H1 (cell line): ENCODE measurements at regions not wholly inside any gene's neighbourhood (a gene's known extent, or its start where the extent isn't known, plus 50 kb on each side); places are given as distances from the start of the nearest gene placed in this dataset.

ENCODE experiments used
- CTCF ChIA-PET: fragments of 300-600 bp; sonication (Branson Sonifier 250); formaldehyde crosslinking; loops from one replicate; lab custom pipeline; 2021; ENCODE audit not compliant: partially characterized antibody; lab: Charles Lee
- POLR2A ChIA-PET: fragments of 300-600 bp; sonication (Branson Sonifier 250); formaldehyde crosslinking; loops from one replicate; lab custom pipeline; 2021; ENCODE audit warnings: inconsistent platforms; ENCODE audit not compliant: partially characterized antibody; lab: Charles Lee
- DNase-seq, 2 experiments: peaks; one replicate each; pipeline versions ENCODE4 v3.0.0 to v3.0.0-alpha.2; 2010 to 2022; ENCODE audit warnings: low spot score in 2 of 2, low read depth in 1 of 2, mixed read lengths in 1 of 2
- FAIRE-seq: peaks from 2 replicates; lab custom pipeline; 2011; peaks lifted over from hg19 to GRCh38; lab: Jason Lieb, UNC
- H2AFZ ChIP-seq: 2 replicates; pipeline ENCODE4 v1.8.1; 2012; ENCODE audit warnings: low read length, inconsistent platforms
- H2AK5ac ChIP-seq: 2 replicates; pipeline ENCODE4 v1.6.1; 2013; ENCODE audit warnings: low read depth, low read length
- H2BK120ac ChIP-seq: replicated peaks from 2 replicates; pipeline ENCODE3; 2013; ENCODE audit warnings: low read depth, low read length, inconsistent platforms
- H2BK12ac ChIP-seq: 2 replicates; pipeline ENCODE4 v1.6.1; 2013; ENCODE audit warnings: low read depth, low read length
- H2BK15ac ChIP-seq: 2 replicates; pipeline ENCODE4 v1.6.1; 2013; ENCODE audit warnings: low read length
- H2BK20ac ChIP-seq: 2 replicates; pipeline ENCODE4 v1.6.1; 2013; ENCODE audit warnings: low read length
- H2BK5ac ChIP-seq: 2 replicates; pipeline ENCODE4 v1.6.1; 2013; ENCODE audit warnings: low read depth, low read length
- H3K14ac ChIP-seq: 2 replicates; pipeline ENCODE4 v1.6.1; 2013; ENCODE audit warnings: inconsistent platforms; ENCODE audit not compliant: insufficient read length
- H3K18ac ChIP-seq: 2 replicates; pipeline ENCODE4 v1.6.1; 2013; ENCODE audit warnings: low read length; ENCODE audit errors: extremely low read depth
- H3K23ac ChIP-seq: 2 replicates; pipeline ENCODE4 v1.6.1; 2013; ENCODE audit warnings: inconsistent platforms; ENCODE audit not compliant: insufficient read length
- H3K23me2 ChIP-seq: 2 replicates; pipeline ENCODE4 v1.6.1; 2013; ENCODE audit warnings: low read depth, low read length
- H3K27ac ChIP-seq: 2 replicates; pipeline ENCODE4 v1.6.1; 2011; ENCODE audit warnings: low read depth, low read length, inconsistent platforms
- H3K27me3 ChIP-seq, 4 experiments: replicated peaks in 1 of 4; 1 replicate in 1 of 4; 2 replicates in 3 of 4; pipeline versions ENCODE4 v1.6.1 to v1.8.1; 2011 to 2013; ENCODE audit warnings: low read length in 3 of 4, mild to moderate bottlenecking in 3 of 4, inconsistent platforms in 2 of 4, mixed read lengths in 2 of 4, moderate library complexity in 1 of 4; ENCODE audit not compliant: control insufficient read depth in 3 of 4, insufficient read depth in 3 of 4; ENCODE audit errors: extremely low read depth in 1 of 4
- H3K36me3 ChIP-seq, 4 experiments: 2 replicates each; pipeline versions ENCODE4 v1.6.1 to v1.8.1; 2011 to 2013; ENCODE audit warnings: mild to moderate bottlenecking in 4 of 4, low read length in 3 of 4, moderate library complexity in 2 of 4, control low read depth in 1 of 4, inconsistent platforms in 1 of 4; ENCODE audit not compliant: insufficient read depth in 4 of 4, control insufficient read depth in 2 of 4
- H3K4ac ChIP-seq: replicated peaks from 2 replicates; pipeline ENCODE3; 2013; ENCODE audit warnings: low read length, low read depth, mixed read lengths, inconsistent platforms; ENCODE audit not compliant: insufficient read length
- H3K4me1 ChIP-seq, 4 experiments: replicated peaks in 1 of 4; 1 replicate in 1 of 4; 2 replicates in 3 of 4; pipeline versions ENCODE4 v1.6.1 to v1.8.1; 2011 to 2013; ENCODE audit warnings: low read length in 3 of 4, inconsistent platforms in 2 of 4, mixed read lengths in 1 of 4; ENCODE audit not compliant: insufficient read depth in 4 of 4, control insufficient read depth in 3 of 4
- H3K4me2 ChIP-seq, 2 experiments: 2 replicates each; pipeline versions ENCODE4 v1.6.1 to v1.8.1; 2011 to 2013; ENCODE audit warnings: low read depth in 2 of 2, low read length in 2 of 2, control low read depth in 1 of 2, inconsistent platforms in 1 of 2, mild to moderate bottlenecking in 1 of 2; ENCODE audit not compliant: insufficient read depth in 1 of 2
- H3K4me3 ChIP-seq, 4 experiments: fragments of 200-600, 300-600 bp in 1 of 4; sonication (generic), shearing (Covaris generic), sonication (Bioruptor Twin) in 1 of 4; 2 replicates each; pipeline versions ENCODE4 v1.5.1 to v1.8.1; 2011 to 2016; ENCODE audit warnings: low read length in 4 of 4, low read depth in 3 of 4, control low read depth in 2 of 4, inconsistent platforms in 2 of 4, mild to moderate bottlenecking in 2 of 4, mixed read lengths in 1 of 4, moderate library complexity in 1 of 4; ENCODE audit not compliant: insufficient read depth in 2 of 4; ENCODE audit errors: extremely low read depth in 1 of 4
- H3K56ac ChIP-seq: replicated peaks from 2 replicates; pipeline ENCODE3; 2013; ENCODE audit warnings: low read depth, mild to moderate bottlenecking, mixed read lengths, low read length, inconsistent platforms; ENCODE audit not compliant: insufficient read length
- H3K79me1 ChIP-seq: 2 replicates; pipeline ENCODE4 v1.6.1; 2013; ENCODE audit warnings: low read depth, low read length, control low read depth
- H3K79me2 ChIP-seq, 2 experiments: 2 replicates each; pipeline versions ENCODE4 v1.6.1 to v1.8.1; 2012 to 2013; ENCODE audit warnings: low read length in 2 of 2, mild to moderate bottlenecking in 2 of 2, inconsistent platforms in 1 of 2; ENCODE audit not compliant: insufficient read depth in 2 of 2, control insufficient read depth in 1 of 2
- H3K9ac ChIP-seq, 4 experiments: replicated peaks in 1 of 4; 1 replicate in 1 of 4; 2 replicates in 3 of 4; pipeline versions ENCODE4 v1.6.1 to v1.8.1; 2011 to 2013; ENCODE audit warnings: low read depth in 3 of 4, low read length in 3 of 4, control low read depth in 2 of 4, mild to moderate bottlenecking in 2 of 4, moderate library complexity in 2 of 4, inconsistent platforms in 1 of 4; ENCODE audit errors: extremely low read depth in 1 of 4
- H3K9me3 ChIP-seq, 2 experiments: 2 replicates each; pipeline versions ENCODE4 v1.6.1 to v1.8.1; 2012 to 2013; ENCODE audit warnings: mild to moderate bottlenecking in 2 of 2, moderate library complexity in 2 of 2, control low read depth in 1 of 2, inconsistent platforms in 1 of 2, low read depth in 1 of 2, low read length in 1 of 2, mixed read lengths in 1 of 2; ENCODE audit not compliant: insufficient read depth in 2 of 2
- H4K20me1 ChIP-seq, 2 experiments: replicated peaks in 1 of 2; 2 replicates each; pipeline versions ENCODE3 to v1.8.1; 2011 to 2013; ENCODE audit warnings: inconsistent platforms in 2 of 2, low read length in 2 of 2, mild to moderate bottlenecking in 1 of 2; ENCODE audit not compliant: insufficient read depth in 2 of 2, control insufficient read depth in 1 of 2
- H4K5ac ChIP-seq: 2 replicates; pipeline ENCODE4 v1.6.1; 2013; ENCODE audit warnings: low read length, low read depth, mixed read lengths, inconsistent platforms; ENCODE audit not compliant: insufficient read length
- H4K8ac ChIP-seq: 2 replicates; pipeline ENCODE4 v1.8.0; 2013; ENCODE audit warnings: mild to moderate bottlenecking, moderate library complexity, low read length, inconsistent platforms; ENCODE audit not compliant: insufficient read depth; ENCODE audit errors: extremely low read depth
- H4K91ac ChIP-seq: replicated peaks from 2 replicates; pipeline ENCODE3; 2013; ENCODE audit warnings: low read length, mixed read lengths, inconsistent platforms; ENCODE audit not compliant: insufficient read length
- BCL11A ChIP-seq, 2 experiments: IDR thresholded peaks; one replicate each; pipeline ENCODE4 v1.6.1; 2011; ENCODE audit warnings: low read depth in 2 of 2, low read length in 2 of 2, mild to moderate bottlenecking in 2 of 2
- EGR1 ChIP-seq: IDR thresholded peaks from 2 replicates; pipeline ENCODE4 v1.6.1; 2011; ENCODE audit warnings: low read depth, low read length, borderline replicate concordance

GRCh38 chr11:11681536-11681935 is 59.7 kb upstream of the GALNT18 start:
- H3K79me1 ChIP-seq: no peaks in the 10 kb centered on the region
- H4K5ac ChIP-seq: no peak overlapping the region
- CTCF ChIA-PET: interaction anchor here (0.6 to 1.1 kb wide), 2 partner anchors 12 to 42 kb away, joined by 3 read pairs; no protein-coding TSS in a partner anchor
- no peak overlapping the region for H3K4ac ChIP-seq
- H3K4me2 ChIP-seq: no peak overlapping the region
- H3K18ac ChIP-seq: no peak overlapping the region
- H3K27me3 ChIP-seq: no peaks in the 10 kb centered on the region
- H3K9me3 ChIP-seq: no peaks in the 10 kb centered on the region
- H3K9ac ChIP-seq: no peak overlapping the region
- no peaks in the 10 kb centered on the region for H4K20me1 ChIP-seq
- H3K4me1 ChIP-seq: no peaks in the 10 kb centered on the region
- H3K27ac ChIP-seq: no peak overlapping the region
- no peaks in the 10 kb centered on the region for H3K79me2 ChIP-seq
- no peak overlapping the region for H2BK12ac ChIP-seq
- H2BK15ac ChIP-seq: no peak overlapping the region
- DNase-seq: no peak
- no peak for FAIRE-seq
- H3K4me3 ChIP-seq: no peak overlapping the region
- H3K23me2 ChIP-seq: no peaks in the 10 kb centered on the region
- no peak overlapping the region for H4K91ac ChIP-seq
- POLR2A ChIA-PET: no interaction called here
- no peak overlapping the region for H2AFZ ChIP-seq
- no peaks in the 10 kb centered on the region for H3K36me3 ChIP-seq
- no peak overlapping the region for H2BK5ac ChIP-seq
- TF ChIP-seq BCL11A (IDR thresholded peaks at IDR 0.05; ENCODE audit: low read depth in 2 of 2, low read length in 2 of 2) (no peak), EGR1 (no peak)
- H2BK20ac ChIP-seq: no peak overlapping the region
- H2AK5ac ChIP-seq: no peak overlapping the region
- no peak overlapping the region for H4K8ac ChIP-seq
- H3K56ac ChIP-seq: no peak overlapping the region
- H2BK120ac ChIP-seq: no peak overlapping the region
- H3K23ac ChIP-seq: no peak overlapping the region
- no peak overlapping the region for H3K14ac ChIP-seq
